ENCODE measurements at regions not wholly inside any gene's neighbourhood (a gene's known extent, or its start where the extent isn't known, plus 50 kb on each side); places are given as distances from the start of the nearest gene placed in this dataset.
A peak's percentile ranks its signal among the peaks of the same experiment; 100 is the strongest.

GRCh38 chr6:82679232-82679631 is 315.6 kb downstream of the TPBG start:
- no peak for DNase-seq

DNA sequence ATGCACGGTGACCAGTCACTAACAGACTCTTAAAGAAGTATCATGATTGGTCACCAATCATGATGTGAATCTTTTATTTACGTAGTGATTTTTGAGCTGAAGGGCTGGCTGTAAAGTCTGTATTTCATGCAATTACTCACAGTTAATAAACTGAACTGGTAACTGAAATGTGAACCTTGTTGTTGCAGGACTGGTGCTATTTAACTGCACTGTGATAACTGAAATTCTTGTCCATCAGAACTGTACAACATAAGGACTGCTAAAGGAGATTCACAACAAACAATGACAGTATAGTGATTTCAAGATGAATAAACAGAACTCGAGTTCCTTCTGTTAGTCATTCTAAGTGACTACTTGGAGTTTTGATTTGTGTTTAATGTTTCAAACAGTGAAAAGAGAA is 316.6 kb downstream of the TPBG start:
- DNase-seq, result no peak

DNA sequence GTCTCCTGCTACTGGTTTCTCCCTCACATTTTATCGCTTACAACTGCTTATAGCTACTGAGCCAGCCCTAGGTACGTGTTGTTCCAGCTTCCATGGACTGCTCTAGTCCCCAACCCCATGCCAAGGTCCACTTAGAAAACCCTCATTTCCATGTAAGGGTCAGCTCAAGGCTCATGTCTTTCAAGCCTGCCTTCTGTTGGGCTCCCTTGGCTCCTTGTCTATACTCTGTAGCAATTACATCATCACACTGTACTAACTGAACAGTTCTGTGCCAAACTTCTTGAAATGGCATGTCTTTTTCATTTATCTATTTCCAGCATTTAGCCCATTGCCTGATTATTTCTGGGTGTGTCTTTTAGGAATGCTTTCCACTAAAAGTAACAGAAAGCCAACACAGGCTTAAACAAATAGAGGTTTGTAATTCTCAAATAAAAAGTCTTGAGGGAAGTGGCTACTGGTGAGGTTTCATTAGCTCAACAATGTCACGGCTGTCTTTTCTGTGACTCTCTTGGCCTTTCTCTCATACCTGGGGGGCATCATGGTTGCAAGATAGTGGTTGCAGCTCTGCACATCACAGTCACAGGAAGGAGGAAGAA is 317.6 kb downstream of the TPBG start:
- no peak for DNase-seq

DNA sequence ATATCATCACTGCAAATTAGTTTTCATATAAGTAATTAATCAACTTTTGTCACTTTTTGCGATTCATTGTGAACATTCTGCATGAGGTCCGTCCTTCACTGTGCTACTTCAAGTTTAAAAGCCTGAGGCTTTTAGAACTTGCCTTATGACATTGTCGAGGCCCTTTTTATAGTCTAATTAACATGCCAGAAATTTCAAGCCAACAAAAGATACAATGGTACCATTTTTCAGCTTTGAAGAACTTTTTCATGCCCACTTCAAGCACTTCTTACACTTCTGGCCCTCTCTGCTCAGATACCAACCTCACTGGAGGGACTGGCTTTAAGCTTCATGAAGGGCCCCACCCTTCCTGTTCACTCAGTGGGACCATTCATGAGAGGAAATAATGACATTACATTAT is 323.1 kb downstream of the TPBG start:
- no peak for DNase-seq

- no peak for DNase-seq
Measured at GRCh38 chr6:82687855-82688254, 324.2 kb downstream of the TPBG start.

DNA sequence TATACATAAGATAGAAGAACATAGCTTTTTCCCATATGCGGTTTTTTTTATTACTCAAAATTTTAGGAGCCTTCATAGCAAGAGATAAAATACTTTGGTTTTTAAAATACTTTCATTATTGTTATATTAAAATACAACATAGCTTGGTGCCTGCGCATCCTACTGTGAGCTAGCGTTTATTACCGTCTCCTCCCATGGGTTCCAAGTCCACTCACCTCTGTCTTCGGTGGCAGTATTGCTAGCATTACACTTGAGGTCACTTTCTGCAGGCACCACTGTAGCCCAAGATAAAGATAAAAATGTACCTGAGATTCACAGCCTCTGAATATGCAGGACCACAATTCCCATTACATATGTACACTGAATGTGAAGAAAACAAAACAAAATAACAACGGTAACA is 326.7 kb downstream of the TPBG start:
- no peak for DNase-seq

DNA sequence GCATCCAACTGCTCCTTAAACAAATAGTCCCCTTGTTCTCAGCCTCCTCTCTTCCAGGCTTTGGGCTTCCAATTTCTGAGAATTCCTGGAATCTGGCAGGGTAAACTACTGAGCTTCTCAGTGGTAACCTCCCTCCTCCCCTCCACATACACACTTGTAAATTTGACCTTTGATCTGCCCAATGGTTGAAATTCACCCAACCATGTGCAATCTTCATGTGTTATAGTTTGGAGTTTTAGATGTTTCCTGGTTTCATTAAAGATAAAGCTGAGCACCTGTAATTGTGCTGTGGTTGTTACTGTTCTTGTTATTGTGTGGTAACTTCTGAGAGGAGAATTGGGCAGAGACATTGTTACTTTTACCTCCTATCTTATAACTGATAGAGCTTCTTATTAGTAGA is 328.4 kb downstream of the TPBG start:
- no peak for DNase-seq

DNA sequence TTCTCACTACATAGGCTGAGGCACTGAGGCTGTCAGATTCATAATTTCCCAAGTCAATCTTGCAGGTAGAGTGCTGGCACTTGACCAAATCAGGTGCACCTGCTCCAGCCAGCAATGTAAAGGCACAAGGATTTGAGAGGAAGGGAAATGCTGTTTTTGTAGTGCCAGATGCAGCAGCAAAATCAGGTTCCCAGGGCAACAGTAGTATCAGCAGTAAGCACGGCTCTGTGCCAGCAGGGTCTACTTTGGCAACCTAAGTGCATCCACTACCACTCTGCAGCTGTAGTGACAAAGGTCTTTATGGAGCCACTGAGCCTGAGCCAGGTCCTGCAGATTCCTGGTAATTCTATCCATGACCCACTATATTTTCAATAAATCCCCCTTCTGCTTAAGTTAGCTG is 329.5 kb downstream of the TPBG start:
- no peak for DNase-seq

DNA sequence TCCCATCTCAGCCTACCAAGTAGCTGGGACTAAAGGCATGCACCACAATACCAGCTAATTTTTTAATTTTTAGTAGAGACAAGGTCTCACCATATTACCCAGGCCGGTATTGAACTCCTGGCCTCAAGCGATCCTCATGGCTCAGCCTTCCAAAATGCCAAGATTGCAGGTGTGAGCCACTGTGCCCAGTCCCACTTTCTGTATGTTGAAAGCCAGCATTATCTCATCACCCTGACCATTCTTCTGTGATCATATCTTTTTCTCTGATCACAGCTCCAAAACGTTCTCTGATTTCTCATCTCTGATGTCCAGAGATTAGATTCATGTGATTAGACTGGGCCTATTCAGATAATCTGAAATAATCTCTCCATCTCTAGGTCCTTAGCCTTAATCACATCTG is 337.7 kb downstream of the TPBG start:
- DNase-seq, result no peak

DNA sequence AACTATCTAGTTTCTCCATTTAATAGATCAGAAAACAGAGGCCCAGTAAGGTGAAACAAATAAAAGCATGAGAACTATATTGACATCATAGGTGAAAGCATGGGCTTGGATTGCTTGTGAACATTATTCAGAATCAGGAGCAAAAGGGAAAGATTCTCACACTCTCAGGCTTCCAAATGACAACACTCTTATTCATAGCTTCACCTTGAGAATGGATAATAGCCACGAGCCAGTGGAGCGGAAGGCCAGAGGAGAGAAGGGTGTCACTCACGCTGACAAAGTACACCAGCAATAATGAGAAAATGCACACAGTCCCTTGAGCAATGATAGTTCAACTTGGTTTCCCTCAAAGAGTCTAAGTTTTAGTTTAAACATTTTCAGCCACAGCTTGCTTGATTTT is 339.0 kb downstream of the TPBG start:
- no peak for DNase-seq

- no peak for DNase-seq
Measured at GRCh38 chr6:82703230-82703629, 339.6 kb downstream of the TPBG start.

- DNase-seq, result no peak
Measured at GRCh38 chr6:82704045-82704444, 340.4 kb downstream of the TPBG start.

DNA sequence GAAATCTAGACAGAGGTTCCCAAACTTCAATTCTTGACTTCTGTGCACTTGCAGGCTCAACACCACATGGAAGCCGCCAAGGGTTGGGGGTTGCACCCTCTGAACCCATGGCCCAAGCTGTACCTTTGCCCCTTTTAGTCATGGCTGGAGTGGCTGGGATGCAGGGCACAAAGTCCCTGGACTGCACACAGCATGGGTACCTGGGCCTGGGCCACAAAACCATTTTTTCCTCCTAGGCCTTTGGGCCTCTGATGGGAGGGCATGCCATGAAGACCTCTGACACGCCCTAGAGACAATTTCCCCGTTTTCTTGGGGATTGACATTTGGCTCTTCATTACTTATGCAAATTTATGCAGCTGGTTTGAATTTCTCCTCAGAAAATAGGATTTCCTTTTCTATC is 342.0 kb downstream of the TPBG start:
- DNase-seq, result no peak

GRCh38 chr6:82711105-82711827 is 347.6 kb downstream of the TPBG start:
- no peak for DNase-seq

GRCh38 chr6:82711971-82712370 is 348.4 kb downstream of the TPBG start:
- no peak for DNase-seq

DNA sequence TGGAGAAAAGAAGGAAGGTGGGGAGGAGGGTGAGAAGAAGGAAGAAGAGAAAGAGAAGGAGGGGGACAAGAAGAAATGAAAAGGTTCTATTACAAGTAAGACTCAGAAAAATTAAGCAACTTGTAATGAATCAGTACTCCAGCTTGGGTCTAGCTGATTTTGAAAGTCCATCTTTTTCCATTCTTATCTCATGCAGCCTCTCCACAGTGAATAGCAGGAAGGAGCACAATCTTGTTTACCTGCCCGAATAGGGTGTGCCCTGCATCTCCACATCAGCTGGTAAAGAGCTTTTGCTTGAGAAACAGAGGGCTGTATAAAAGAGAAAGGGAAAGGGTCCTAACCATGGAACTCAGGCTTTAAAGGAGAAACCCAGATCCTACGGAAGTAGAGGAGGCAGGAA is 348.8 kb downstream of the TPBG start:
- DNase-seq, result no peak

DNA sequence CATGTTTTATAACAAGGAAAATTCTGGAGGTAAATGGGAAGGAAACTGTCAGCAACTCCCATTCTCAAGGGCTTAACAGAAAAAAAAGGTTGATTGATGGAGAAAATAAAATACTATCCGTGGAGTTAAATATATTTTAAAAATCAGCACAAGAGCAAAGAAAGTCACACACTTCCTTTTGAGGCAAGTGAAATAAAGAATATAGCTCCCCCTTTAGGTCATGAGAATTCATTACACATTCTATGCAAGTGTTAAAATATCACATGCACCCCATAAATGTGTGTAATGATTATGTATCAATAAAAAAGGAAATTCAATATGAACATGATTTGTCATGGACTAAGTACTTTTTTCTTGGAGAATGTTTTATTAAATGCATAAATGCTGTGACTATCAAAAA is 349.2 kb downstream of the TPBG start:
- peak; percentile 1 for DNase-seq

DNA sequence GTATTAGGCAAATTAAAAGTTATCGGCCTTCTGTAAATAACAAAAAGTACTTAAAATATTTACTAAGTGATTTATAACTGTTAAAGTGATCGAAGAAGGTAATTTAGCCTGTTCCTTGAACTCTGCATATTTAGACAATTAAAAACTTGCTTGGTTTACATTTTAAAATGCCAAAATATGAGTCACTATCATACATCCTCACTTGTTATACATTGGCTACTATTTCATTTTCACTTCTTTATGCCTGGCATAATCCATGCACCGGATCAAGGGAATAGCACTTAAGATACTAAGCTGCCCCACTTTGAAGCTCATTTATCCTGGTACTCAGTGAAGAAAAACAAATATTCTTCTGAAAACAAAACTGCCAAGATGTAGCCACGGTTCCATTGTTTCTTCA is 344.6 kb downstream of the UBE3D start:
- DNase-seq, result no peak

GRCh38 chr6:82735790-82736189 is 329.9 kb downstream of the UBE3D start:
- no peak for DNase-seq

DNA sequence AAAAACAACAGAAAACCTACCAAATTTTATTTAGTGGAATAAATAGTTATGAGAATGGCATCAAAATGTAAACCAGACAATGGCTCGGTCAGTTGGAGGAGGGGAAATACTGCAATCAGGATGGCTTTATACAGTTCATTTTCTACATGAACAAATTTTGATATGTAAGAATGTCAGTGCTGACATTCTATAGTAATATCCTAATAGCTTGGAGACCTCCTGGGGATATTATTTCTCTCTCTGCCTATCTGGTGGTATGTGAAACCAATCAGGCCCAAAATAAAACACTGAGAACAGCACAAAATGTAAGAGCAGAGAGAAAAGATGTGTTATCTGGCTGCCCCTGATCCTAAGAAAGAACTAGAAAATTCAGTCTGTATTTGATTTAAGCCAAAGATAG is 327.7 kb downstream of the UBE3D start:
- DNase-seq, result no peak

GRCh38 chr6:82738773-82739172 is 326.9 kb downstream of the UBE3D start:
- no peak for DNase-seq

- DNase-seq, result no peak
Measured at GRCh38 chr6:82739303-82739702, 326.3 kb downstream of the UBE3D start.

GRCh38 chr6:82740072-82740471 is 325.6 kb downstream of the UBE3D start:
- no peak for DNase-seq

GRCh38 chr6:82741325-82741995 is 324.2 kb downstream of the UBE3D start:
- no peak for DNase-seq

DNA sequence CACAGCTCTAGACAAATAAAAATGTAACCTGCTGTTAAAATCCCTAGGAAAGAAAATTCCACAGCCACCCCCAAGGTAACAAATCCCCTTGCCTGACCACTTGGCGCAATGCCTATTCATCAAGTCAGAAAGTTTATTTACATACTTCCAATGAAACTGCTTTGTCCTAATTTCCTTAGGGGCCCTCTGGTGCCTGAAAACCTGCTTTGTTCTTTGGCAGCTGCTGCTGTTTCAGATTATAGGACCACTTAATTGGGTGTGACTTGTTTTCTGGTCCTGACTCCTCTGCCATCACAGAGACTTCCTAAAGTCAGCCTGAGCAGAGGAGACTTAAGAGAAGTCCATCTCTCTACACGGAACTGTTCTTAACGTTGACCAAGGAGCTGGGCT is 323.6 kb downstream of the UBE3D start:
- no peak for DNase-seq
